Panc1 (cell line): ENCODE measurements at regions not wholly inside any gene's neighbourhood (a gene's known extent, or its start where the extent isn't known, plus 50 kb on each side); places are given as distances from the start of the nearest gene placed in this dataset.
A peak's percentile ranks its signal among the peaks of the same experiment; 100 is the strongest.

ENCODE experiments used
- ATAC-seq: fragments of 200-7000 bp; cut with Tn5 transposase; 2 replicates; pipeline ENCODE4 v1.9.1; 2020; ENCODE audit warnings: mild to moderate bottlenecking, moderate library complexity
- BruUV-seq: library from RNA; stranded (reverse); fragments of 400-500 nt; replicated peaks from 2 replicates; lab custom pipeline; 2021; lab: Mats Ljungman, UMichigan
- CTCF ChIA-PET: fragments of 300-600 bp; sonication (Branson Sonifier 250); formaldehyde crosslinking; loops from one replicate; lab custom pipeline; 2022; ENCODE audit warnings: antibody characterized with exemption; lab: Charles Lee
- POLR2A ChIA-PET: fragments of 300-600 bp; sonication (Branson Sonifier 250); formaldehyde crosslinking; loops from one replicate; lab custom pipeline; 2022; ENCODE audit warnings: antibody characterized with exemption; lab: Charles Lee
- DNase-seq: peaks from one replicate; pipeline ENCODE4 v3.0.0-alpha.2; 2010; ENCODE audit warnings: low read depth, low spot score
- H3K27ac ChIP-seq: 2 replicates; pipeline ENCODE4 v1.5.1; 2011; ENCODE audit warnings: mild to moderate bottlenecking, low read length, inconsistent platforms
- H3K27me3 ChIP-seq: fragments of 200-500 bp; sonication (Bioruptor generic); 2 replicates; pipeline ENCODE4 v1.6.0; 2014; ENCODE audit warnings: low read length, inconsistent platforms; ENCODE audit not compliant: control insufficient read depth, insufficient read depth
- H3K36me3 ChIP-seq: fragments of 200-500 bp; sonication (Bioruptor generic); 2 replicates; pipeline ENCODE4 v1.5.1; 2014; ENCODE audit warnings: inconsistent platforms, mild to moderate bottlenecking, low read length, moderate library complexity; ENCODE audit not compliant: control insufficient read depth, insufficient read depth
- H3K4me1 ChIP-seq: 2 replicates; pipeline ENCODE4 v1.5.1; 2011; ENCODE audit warnings: inconsistent platforms, mild to moderate bottlenecking, low read length, moderate library complexity; ENCODE audit not compliant: control insufficient read depth, insufficient read depth
- H3K4me3 ChIP-seq, 2 experiments: 2 replicates each; pipeline ENCODE4 v1.5.1; 2011 to 2012; ENCODE audit warnings: low read depth in 2 of 2, low read length in 2 of 2, mild to moderate bottlenecking in 2 of 2, inconsistent platforms in 1 of 2, moderate library complexity in 1 of 2
- H3K9me3 ChIP-seq: fragments of 200-500 bp; sonication (Bioruptor generic); 2 replicates; pipeline ENCODE4 v1.5.1; 2014; ENCODE audit warnings: low read depth, mild to moderate bottlenecking, inconsistent platforms, low read length, moderate library complexity; ENCODE audit not compliant: control insufficient read depth, insufficient read depth
- POLR2AphosphoS5 ChIP-seq: IDR thresholded peaks from 2 replicates; pipeline ENCODE4 v1.6.1; 2012; ENCODE audit warnings: mild to moderate bottlenecking, low read depth, low read length, moderate library complexity
- REST ChIP-seq, 2 experiments: IDR thresholded peaks; 2 replicates each; pipeline ENCODE4 v1.6.1; 2011 to 2012; ENCODE audit warnings: low read depth in 2 of 2, control low read depth in 1 of 2, low read length in 1 of 2, mild to moderate bottlenecking in 1 of 2, moderate library complexity in 1 of 2; ENCODE audit not compliant: insufficient read depth in 1 of 2
- SIN3A ChIP-seq: IDR thresholded peaks from 2 replicates; pipeline ENCODE4 v1.6.1; 2012; ENCODE audit warnings: low read depth, mild to moderate bottlenecking, low read length, moderate library complexity, borderline replicate concordance; ENCODE audit not compliant: insufficient read depth
- TCF7L2 ChIP-seq: IDR thresholded peaks from 2 replicates; pipeline ENCODE4 v1.6.1; 2011; ENCODE audit warnings: mild to moderate bottlenecking, low read depth, low read length, inconsistent platforms
- in situ Hi-C: cut with HindIII; loops from 2 replicates; pipeline ENCODE4 v1.10.0; 2016; ENCODE audit warnings: low sequenced_read_pairs, low pct_unique_long_range_greater_than_20kb
- intact Hi-C: fragments of 100-400 bp; cut with micrococcal nuclease; formaldehyde crosslinking; loops from one replicate; pipeline ENCODE4 v1.10.0; 2022; ENCODE audit not compliant: unreplicated experiment
- TF ChIP-seq, protein P1 (sequence below): fragments of 450-650 bp; IDR thresholded peaks from 2 replicates; pipeline ENCODE4 v1.5.1; 2017; ENCODE audit warnings: mild to moderate bottlenecking

DNA sequence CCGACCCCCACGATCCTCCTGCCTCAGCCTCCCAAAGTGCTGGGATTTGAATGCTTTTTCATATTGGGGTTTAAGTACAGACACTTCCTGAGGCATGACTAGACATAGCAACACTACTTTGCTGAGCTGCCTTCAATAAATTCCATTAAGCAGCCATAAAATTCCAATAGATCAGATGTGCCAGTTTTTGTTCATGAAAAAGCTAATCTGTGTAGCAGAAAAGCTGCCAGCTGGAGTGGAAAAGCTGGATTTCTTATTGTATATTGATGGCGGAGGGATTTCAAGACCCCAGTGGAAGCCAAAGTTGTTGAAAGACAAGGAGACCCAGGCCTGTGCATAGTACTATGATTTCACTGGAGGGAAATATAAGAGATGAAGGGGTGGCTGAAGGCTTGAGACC is 209.0 kb upstream of the NUDT4 start:
- DNase-seq (no peak), ATAC-seq (no peak)
- in situ Hi-C loops, result no loop called here
- CTCF ChIA-PET, result no interaction called here
- H3K27ac ChIP-seq, result no peak overlapping the region
- H3K27me3 ChIP-seq, result peaks cover 8% of the 10 kb centered on the region; the same call in 1 of the 2 replicates
- no peaks in the 10 kb centered on the region for H3K36me3 ChIP-seq
- intact Hi-C loops, result no loop called here
- no TSS peak for BruUV-seq
- H3K9me3 ChIP-seq, result no peaks in the 10 kb centered on the region
- no peak for TF ChIP-seq REST (IDR thresholded peaks at IDR 0.05; ENCODE audit: insufficient read depth in 1 of 2, low read depth in 2 of 2, low read length in 1 of 2)
- no peak for TF ChIP-seq TCF7L2
- TF ChIP-seq POLR2AphosphoS5, result no peak
- TF ChIP-seq, protein P1, sequence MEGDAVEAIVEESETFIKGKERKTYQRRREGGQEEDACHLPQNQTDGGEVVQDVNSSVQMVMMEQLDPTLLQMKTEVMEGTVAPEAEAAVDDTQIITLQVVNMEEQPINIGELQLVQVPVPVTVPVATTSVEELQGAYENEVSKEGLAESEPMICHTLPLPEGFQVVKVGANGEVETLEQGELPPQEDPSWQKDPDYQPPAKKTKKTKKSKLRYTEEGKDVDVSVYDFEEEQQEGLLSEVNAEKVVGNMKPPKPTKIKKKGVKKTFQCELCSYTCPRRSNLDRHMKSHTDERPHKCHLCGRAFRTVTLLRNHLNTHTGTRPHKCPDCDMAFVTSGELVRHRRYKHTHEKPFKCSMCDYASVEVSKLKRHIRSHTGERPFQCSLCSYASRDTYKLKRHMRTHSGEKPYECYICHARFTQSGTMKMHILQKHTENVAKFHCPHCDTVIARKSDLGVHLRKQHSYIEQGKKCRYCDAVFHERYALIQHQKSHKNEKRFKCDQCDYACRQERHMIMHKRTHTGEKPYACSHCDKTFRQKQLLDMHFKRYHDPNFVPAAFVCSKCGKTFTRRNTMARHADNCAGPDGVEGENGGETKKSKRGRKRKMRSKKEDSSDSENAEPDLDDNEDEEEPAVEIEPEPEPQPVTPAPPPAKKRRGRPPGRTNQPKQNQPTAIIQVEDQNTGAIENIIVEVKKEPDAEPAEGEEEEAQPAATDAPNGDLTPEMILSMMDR, result no peak
- TF ChIP-seq SIN3A, result no peak
- POLR2A ChIA-PET, result no interaction called here
- H3K4me3 ChIP-seq, result peak overlapping the region; percentile 42 to 65
- no peaks in the 10 kb centered on the region; the same call in 1 of the 2 replicates for H3K4me1 ChIP-seq

- ChIA-PET POLR2A (no interaction called here), CTCF (no interaction called here)
- DNase-seq (no peak), ATAC-seq (no peak)
- Histone ChIP-seq H3K27ac (no peak overlapping the region), H3K4me3 (no peak overlapping the region), H3K36me3 (no peaks in the 10 kb centered on the region), H3K4me1 (no peaks in the 10 kb centered on the region; the same call in 1 of the 2 replicates), H3K27me3 (peaks cover 8% of the 10 kb centered on the region; the same call in 1 of the 2 replicates), H3K9me3 (no peaks in the 10 kb centered on the region)
- in situ Hi-C loops, result no loop called here
- intact Hi-C loops, result no loop called here
- BruUV-seq, result no TSS peak
- TF ChIP-seq, protein P1, result no peak
- TF ChIP-seq SIN3A (no peak), TCF7L2 (no peak), REST (IDR thresholded peaks at IDR 0.05; ENCODE audit: insufficient read depth in 1 of 2, low read depth in 2 of 2, low read length in 1 of 2) (no peak), POLR2AphosphoS5 (no peak)
Measured at GRCh38 chr12:93169536-93169935, 208.2 kb upstream of the NUDT4 start.
